ENCODE measurements at regions not wholly inside any gene's neighbourhood (a gene's known extent, or its start where the extent isn't known, plus 50 kb on each side); places are given as distances from the start of the nearest gene placed in this dataset.

GRCh38 chr3:67781218-67781617 lies 126.8 kb upstream of the SUCLG2 start:
- no peak for ATAC-seq (replicated peaks)
- no peak overlapping the region for H3K4me3 Mint-ChIP-seq
- H3K9me3 Mint-ChIP-seq = peaks cover 9 to 10% of the 10 kb centered on the region in 2 donors
- H3K36me3 Mint-ChIP-seq (ENCODE audit: insufficient read depth) = no peaks in the 10 kb centered on the region
- DNase-seq = no peak
- H3K27me3 Mint-ChIP-seq = peaks cover 7 to 18% of the 10 kb centered on the region in 2 donors
- peak overlapping the region in 1 of 2 donors; percentile 25 for H3K27ac Mint-ChIP-seq
- no peaks in the 10 kb centered on the region for H3K4me1 Mint-ChIP-seq (ENCODE audit: low read depth in 2 of 2)

- DNase-seq (no peak), ATAC-seq (replicated peaks) (no peak)
- H3K36me3 Mint-ChIP-seq (ENCODE audit: insufficient read depth) = no peaks in the 10 kb centered on the region
- H3K4me3 Mint-ChIP-seq = no peak overlapping the region
- H3K4me1 Mint-ChIP-seq (ENCODE audit: low read depth in 2 of 2) = no peaks in the 10 kb centered on the region
- H3K27ac Mint-ChIP-seq = no peak overlapping the region
- peaks cover 0 to 2% of the 10 kb centered on the region in 2 donors for H3K9me3 Mint-ChIP-seq
- peaks cover 0 to 3% of the 10 kb centered on the region in 2 donors for H3K27me3 Mint-ChIP-seq
Observed at GRCh38 chr3:67774676-67775075, 120.3 kb upstream of the SUCLG2 start.

DNA sequence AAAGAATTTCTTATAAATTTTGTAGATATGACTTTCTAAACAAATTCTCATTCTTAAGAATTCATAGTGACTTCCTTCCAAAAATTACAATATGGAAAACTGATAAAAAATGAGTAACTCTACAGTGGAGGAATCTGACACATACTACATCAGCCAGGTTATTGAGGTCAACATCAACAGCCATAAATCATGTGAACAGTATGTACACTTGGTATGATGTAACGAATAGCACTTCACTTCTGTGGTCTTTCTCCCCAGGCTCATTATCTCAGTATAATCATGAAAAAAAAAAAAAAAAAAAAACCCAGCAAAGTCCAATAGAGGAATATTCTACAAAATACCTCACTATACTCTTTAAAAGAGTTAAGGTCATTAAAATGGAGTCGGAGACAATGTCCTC lies 111.2 kb upstream of the SUCLG2 start:
- DNase-seq (no peak), ATAC-seq (replicated peaks) (no peak)
- H3K36me3 Mint-ChIP-seq (ENCODE audit: insufficient read depth) = no peaks in the 10 kb centered on the region
- H3K4me3 Mint-ChIP-seq = no peak overlapping the region
- peaks cover 5 to 20% of the 10 kb centered on the region in 2 donors for H3K9me3 Mint-ChIP-seq
- H3K27me3 Mint-ChIP-seq = peaks cover 12 to 21% of the 10 kb centered on the region in 2 donors
- H3K4me1 Mint-ChIP-seq (ENCODE audit: low read depth in 2 of 2) = no peaks in the 10 kb centered on the region
- no peak overlapping the region for H3K27ac Mint-ChIP-seq

GRCh38 chr3:67745296-67745695 lies 90.9 kb upstream of the SUCLG2 start:
- no peak overlapping the region for H3K4me3 Mint-ChIP-seq
- no peaks in the 10 kb centered on the region for H3K4me1 Mint-ChIP-seq (ENCODE audit: low read depth in 2 of 2)
- H3K36me3 Mint-ChIP-seq (ENCODE audit: insufficient read depth) = no peaks in the 10 kb centered on the region
- no peaks in the 10 kb centered on the region for H3K27me3 Mint-ChIP-seq
- peaks cover 0 to 3% of the 10 kb centered on the region in 2 donors for H3K9me3 Mint-ChIP-seq
- no peak overlapping the region for H3K27ac Mint-ChIP-seq
- DNase-seq (no peak), ATAC-seq (replicated peaks) (no peak)

GRCh38 chr3:67744699-67745098 lies 90.3 kb upstream of the SUCLG2 start:
- H3K4me3 Mint-ChIP-seq = no peak overlapping the region
- no peaks in the 10 kb centered on the region for H3K27me3 Mint-ChIP-seq
- no peaks in the 10 kb centered on the region for H3K4me1 Mint-ChIP-seq (ENCODE audit: low read depth in 2 of 2)
- peaks cover 0 to 2% of the 10 kb centered on the region in 2 donors for H3K9me3 Mint-ChIP-seq
- DNase-seq (no peak), ATAC-seq (replicated peaks) (no peak)
- H3K27ac Mint-ChIP-seq = no peak overlapping the region
- no peaks in the 10 kb centered on the region for H3K36me3 Mint-ChIP-seq (ENCODE audit: insufficient read depth)

DNA sequence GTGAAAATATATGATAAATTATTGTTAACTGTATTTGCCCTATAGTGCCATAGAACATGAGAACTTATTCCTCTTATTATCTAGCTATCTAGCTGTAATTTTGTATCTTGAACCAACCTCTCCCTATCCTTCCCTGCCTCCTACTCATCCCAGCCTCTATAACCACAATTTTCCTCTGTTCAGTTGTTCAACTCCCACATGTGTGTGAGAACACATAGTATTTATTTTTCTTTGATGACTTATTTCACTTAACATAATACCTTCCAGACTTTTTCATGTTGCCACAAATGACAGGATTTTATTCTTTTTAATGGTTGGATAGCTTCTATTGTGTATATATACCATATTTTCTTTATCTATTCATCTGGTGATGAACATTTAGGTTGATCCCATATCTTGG lies 85.4 kb upstream of the SUCLG2 start:
- Mint-ChIP-seq H3K4me3 (no peak overlapping the region), H3K4me1 (ENCODE audit: low read depth in 2 of 2) (peaks cover 0 to 6% of the 10 kb centered on the region in 2 donors), H3K36me3 (ENCODE audit: insufficient read depth) (no peaks in the 10 kb centered on the region), H3K27me3 (no peaks in the 10 kb centered on the region), H3K9me3 (peaks cover under 1 to 2% of the 10 kb centered on the region in 2 donors), H3K27ac (no peak overlapping the region)
- no peak for ATAC-seq (replicated peaks)
- DNase-seq = no peak

DNA sequence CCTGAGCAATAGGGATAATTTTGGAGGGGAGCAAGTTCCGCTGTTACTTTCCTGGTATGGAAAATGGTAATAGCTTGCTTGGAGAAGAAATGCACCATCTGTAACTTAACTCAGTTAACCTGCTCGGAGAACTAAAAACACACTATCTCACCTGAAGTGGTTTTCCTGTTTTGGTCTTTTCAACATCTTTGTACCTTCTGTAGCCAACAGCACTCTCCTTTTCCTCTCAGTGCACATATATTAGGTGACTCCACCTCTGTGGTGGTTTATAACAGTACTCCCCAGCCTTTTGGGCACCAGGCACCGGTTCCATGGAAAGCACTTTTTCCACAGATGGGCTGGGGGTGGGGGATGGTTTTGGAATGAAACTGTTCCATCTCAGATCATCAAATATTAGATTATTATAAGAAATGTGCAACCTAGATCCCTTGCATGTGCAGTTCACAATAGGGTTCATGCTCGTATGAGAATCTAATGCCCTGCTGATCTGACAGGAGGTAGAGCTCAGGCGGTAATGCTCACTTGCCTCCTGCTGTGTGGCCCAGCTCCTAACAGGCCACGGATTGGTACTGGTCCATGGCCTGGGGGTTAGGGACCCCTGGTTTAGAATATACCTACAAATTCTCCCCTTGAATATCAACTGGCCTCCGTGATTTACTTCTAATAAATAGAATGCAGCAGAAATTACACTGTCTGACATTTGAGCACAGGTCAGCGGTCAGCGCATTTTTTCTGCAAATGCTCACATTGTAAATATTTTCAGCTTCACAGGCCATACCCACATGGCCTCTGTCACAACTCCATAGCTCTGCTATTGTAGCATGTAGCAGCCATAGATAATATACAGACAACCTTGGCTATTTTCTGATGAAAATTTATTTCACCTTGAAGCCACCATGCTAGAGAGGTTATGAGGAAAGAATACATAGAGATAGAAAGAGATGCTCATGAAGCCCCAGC lies 83.8 kb upstream of the SUCLG2 start:
- Mint-ChIP-seq H3K4me3 (peak overlapping the region in 1 of 2 donors; percentile 26), H3K4me1 (ENCODE audit: low read depth in 2 of 2) (peaks cover 0 to 6% of the 10 kb centered on the region in 2 donors)
- DNase-seq = no peak

DNA sequence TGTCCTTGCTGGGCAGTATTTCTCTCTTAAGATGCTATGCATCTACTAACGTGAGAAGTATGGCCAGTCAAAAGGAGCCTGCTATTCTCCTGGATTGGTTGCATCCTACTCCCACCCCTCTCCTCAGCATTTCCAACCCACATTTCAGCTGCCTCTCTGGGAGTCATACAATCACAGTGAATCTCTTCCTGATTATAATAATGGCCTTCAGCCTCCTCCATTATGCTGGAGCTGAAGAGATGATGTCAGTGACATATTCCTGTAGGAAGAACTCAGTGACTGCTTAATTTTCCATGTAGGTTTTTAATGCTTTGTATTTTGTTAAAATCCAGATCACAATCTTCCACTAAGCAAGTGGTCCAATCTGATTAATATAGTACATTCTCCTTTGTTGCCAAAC lies 82.7 kb upstream of the SUCLG2 start:
- Mint-ChIP-seq H3K27me3 (no peaks in the 10 kb centered on the region), H3K9me3 (peaks cover 4 to 6% of the 10 kb centered on the region in 2 donors), H3K4me1 (ENCODE audit: low read depth in 2 of 2) (peaks cover 0 to 6% of the 10 kb centered on the region in 2 donors), H3K27ac (no peak overlapping the region), H3K4me3 (no peak overlapping the region), H3K36me3 (ENCODE audit: insufficient read depth) (no peaks in the 10 kb centered on the region)
- DNase-seq (no peak), ATAC-seq (replicated peaks) (no peak)

More for the DNA sequence above, 83.8 kb upstream of the SUCLG2 start:
- ATAC-seq (replicated peaks) = no peak
- Mint-ChIP-seq H3K9me3 (peaks cover 4 to 6% of the 10 kb centered on the region in 2 donors), H3K36me3 (ENCODE audit: insufficient read depth) (no peaks in the 10 kb centered on the region), H3K27ac (peak overlapping the region in 1 of 2 donors; percentile 7), H3K27me3 (no peaks in the 10 kb centered on the region)

DNA sequence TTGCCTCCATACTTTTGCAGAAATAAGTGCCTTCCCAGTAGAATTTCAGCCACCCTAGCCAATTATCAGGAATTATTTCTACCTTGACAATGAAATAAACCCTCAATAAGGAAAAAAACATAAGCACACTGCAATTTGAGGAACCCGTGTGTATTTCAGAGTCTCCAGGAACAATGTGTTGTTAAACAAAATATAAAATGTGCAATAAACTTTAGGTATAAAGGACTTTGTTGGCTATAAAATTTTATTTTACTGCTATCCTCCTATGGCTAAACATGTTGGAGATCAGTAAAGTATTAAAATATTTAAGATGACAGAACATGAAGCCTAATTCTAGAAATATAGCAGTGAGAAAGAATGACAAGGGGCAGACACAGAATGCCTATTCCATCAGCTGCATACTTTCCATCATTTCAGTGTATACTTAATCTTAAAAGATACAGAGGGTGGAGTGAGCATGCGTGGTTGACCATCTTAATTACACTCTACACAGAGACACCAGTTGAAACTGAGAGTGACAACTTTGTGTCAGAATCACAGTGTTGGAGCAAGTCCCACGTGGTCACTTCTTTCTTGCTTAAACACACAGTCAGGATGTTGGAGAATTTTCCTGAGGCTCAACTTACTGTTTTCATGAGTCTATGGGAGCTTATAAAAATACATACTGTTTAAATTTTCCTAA lies 79.0 kb upstream of the SUCLG2 start:
- Mint-ChIP-seq H3K4me1 (ENCODE audit: low read depth in 2 of 2) (peaks cover 0 to 3% of the 10 kb centered on the region in 2 donors), H3K27me3 (no peaks in the 10 kb centered on the region), H3K4me3 (no peak overlapping the region), H3K36me3 (ENCODE audit: insufficient read depth) (no peaks in the 10 kb centered on the region), H3K27ac (no peak overlapping the region), H3K9me3 (peaks cover 2 to 6% of the 10 kb centered on the region in 2 donors)
- no peak for ATAC-seq (replicated peaks)
- no peak for DNase-seq

GRCh38 chr3:67724434-67724833 lies 70.0 kb upstream of the SUCLG2 start:
- DNase-seq (no peak), ATAC-seq (replicated peaks) (no peak)
- H3K4me3 Mint-ChIP-seq = no peak overlapping the region
- peaks cover 2% of the 10 kb centered on the region for H3K36me3 Mint-ChIP-seq (ENCODE audit: insufficient read depth)
- H3K4me1 Mint-ChIP-seq (ENCODE audit: low read depth in 2 of 2) = no peaks in the 10 kb centered on the region
- H3K27ac Mint-ChIP-seq = no peak overlapping the region
- peaks cover 0 to 5% of the 10 kb centered on the region in 2 donors for H3K27me3 Mint-ChIP-seq
- no peaks in the 10 kb centered on the region for H3K9me3 Mint-ChIP-seq

GRCh38 chr3:67723863-67724262 lies 69.5 kb upstream of the SUCLG2 start:
- ATAC-seq (replicated peaks) (no peak), DNase-seq (no peak)
- H3K4me1 Mint-ChIP-seq (ENCODE audit: low read depth in 2 of 2) = no peaks in the 10 kb centered on the region
- peaks cover 0 to 5% of the 10 kb centered on the region in 2 donors for H3K27me3 Mint-ChIP-seq
- H3K27ac Mint-ChIP-seq = no peak overlapping the region
- H3K9me3 Mint-ChIP-seq = no peaks in the 10 kb centered on the region
- H3K4me3 Mint-ChIP-seq = no peak overlapping the region
- H3K36me3 Mint-ChIP-seq (ENCODE audit: insufficient read depth) = peaks cover 2% of the 10 kb centered on the region

GRCh38 chr3:67719333-67719732 lies 64.9 kb upstream of the SUCLG2 start:
- DNase-seq (no peak), ATAC-seq (replicated peaks) (no peak)
- Mint-ChIP-seq H3K4me1 (ENCODE audit: low read depth in 2 of 2) (no peaks in the 10 kb centered on the region), H3K27ac (no peak overlapping the region), H3K36me3 (ENCODE audit: insufficient read depth) (no peaks in the 10 kb centered on the region), H3K27me3 (no peaks in the 10 kb centered on the region), H3K4me3 (no peak overlapping the region), H3K9me3 (no peaks in the 10 kb centered on the region)

GRCh38 chr3:67715971-67716370 lies 61.6 kb upstream of the SUCLG2 start:
- Mint-ChIP-seq H3K27me3 (no peaks in the 10 kb centered on the region), H3K9me3 (no peaks in the 10 kb centered on the region), H3K4me1 (ENCODE audit: low read depth in 2 of 2) (no peaks in the 10 kb centered on the region), H3K27ac (no peak overlapping the region), H3K36me3 (ENCODE audit: insufficient read depth) (no peaks in the 10 kb centered on the region), H3K4me3 (no peak overlapping the region)
- ATAC-seq (replicated peaks) = no peak
- DNase-seq = no peak
